Gastrocnemius medialis (tissue), 4 donors: ENCODE measurements at regions not wholly inside any gene's neighbourhood (a gene's known extent, or its start where the extent isn't known, plus 50 kb on each side); places are given as distances from the start of the nearest gene placed in this dataset.

Experiments used
- ATAC-seq, 2 donors: fragments of 150-250 bp; one replicate each; pipeline ENCODE4 v1.9.1; 2016
- DNase-seq, 2 donors: peaks; one replicate each; pipeline ENCODE4 v3.0.0-alpha.2; 2019
- H3K27ac ChIP-seq, 4 donors: fragments of 200-600 bp; sonication (generic); 1 replicate in 1 of 4; 2 replicates in 3 of 4; pipeline ENCODE4 v1.5.1; 2016 to 2018; ENCODE audit warnings: mild to moderate bottlenecking in 2 of 4, moderate library complexity in 1 of 4
- H3K27me3 ChIP-seq, 3 donors: fragments of 200-600 bp; sonication (generic) in 2 of 3; 1 replicate in 1 of 3; 2 replicates in 2 of 3; pipeline versions ENCODE4 v1.5.1 to v1.6.0; 2016 to 2019; ENCODE audit warnings: mild to moderate bottlenecking in 1 of 3, moderate library complexity in 1 of 3
- H3K36me3 ChIP-seq, 2 donors: fragments of 200-600 bp; sonication (generic) in 1 of 2; one replicate each; pipeline ENCODE4 v1.5.1; 2017 to 2018
- H3K4me1 ChIP-seq, 2 donors: fragments of 200-600 bp; sonication (generic) in 1 of 2; one replicate each; pipeline ENCODE4 v1.5.1; 2016 to 2017; ENCODE audit warnings: mild to moderate bottlenecking in 2 of 2
- H3K4me3 ChIP-seq, 4 donors: fragments of 200-600 bp; sonication (generic) in 3 of 4; 1 replicate in 1 of 4; 2 replicates in 3 of 4; pipeline ENCODE4 v1.5.1; 2016 to 2019; ENCODE audit warnings: mild to moderate bottlenecking in 2 of 4
- H3K9me3 ChIP-seq, 3 donors: fragments of 200-600 bp; sonication (generic) in 2 of 3; 1 replicate in 1 of 3; 2 replicates in 2 of 3; pipeline ENCODE4 v1.5.1; 2016 to 2019
- CTCF ChIP-seq, 5 experiments: fragments of 450-650 bp in 3 of 5; fragments of 200-600 bp in 2 of 5; sonication (generic) in 2 of 5; IDR thresholded peaks in 4 of 5; conservative IDR thresholded peaks in 1 of 5; 1 replicate in 4 of 5; 2 replicates in 1 of 5; pipeline ENCODE4 v1.5.1; 2016 to 2019; ENCODE audit warnings: antibody characterized with exemption in 5 of 5, mild to moderate bottlenecking in 3 of 5, moderate library complexity in 3 of 5
- POLR2A ChIP-seq, 2 donors: fragments of 450-650 bp; IDR thresholded peaks; one replicate each; pipeline ENCODE4 v1.6.1; 2017; ENCODE audit warnings: antibody characterized with exemption in 2 of 2, mild to moderate bottlenecking in 2 of 2, moderate library complexity in 2 of 2
- in situ Hi-C, 4 donors: fragments of 200-750 bp; cut with MboI; loops; one replicate each; pipeline versions ENCODE4 v1.15.0 to v1.8.0; 2017; ENCODE audit warnings: low sequenced_read_pairs in 4 of 4
- intact Hi-C: fragments of 100-400 bp; cut with DNase I; formaldehyde crosslinking; loops from one replicate; pipeline ENCODE4 v1.15.1; 2023; ENCODE audit warnings: low total_unique reads

GRCh38 chr2:144865670-144866069 lies 345.8 kb upstream of the ZEB2 start:
- Histone ChIP-seq H3K36me3 (no peaks in the 10 kb centered on the region), H3K9me3 (no peaks in the 10 kb centered on the region), H3K27ac (no peak overlapping the region), H3K4me1 (no peaks in the 10 kb centered on the region), H3K27me3 (no peaks in the 10 kb centered on the region), H3K4me3 (no peak overlapping the region)
- DNase-seq: no peak
- TF ChIP-seq CTCF (IDR thresholded peaks at IDR 0.05 in 4 of 5, conservative IDR thresholded peaks at IDR 0.05 in 1 of 5) (no peak), POLR2A (IDR thresholded peaks at IDR 0.05) (no peak)
- in situ Hi-C loops (no loop called here), intact Hi-C loops (no loop called here)
- ATAC-seq: no peak

- Histone ChIP-seq H3K27me3 (no peaks in the 10 kb centered on the region), H3K4me3 (no peak overlapping the region), H3K9me3 (no peaks in the 10 kb centered on the region), H3K36me3 (no peaks in the 10 kb centered on the region), H3K4me1 (no peaks in the 10 kb centered on the region), H3K27ac (no peak overlapping the region)
- ATAC-seq (no peak), DNase-seq (no peak)
- TF ChIP-seq CTCF (IDR thresholded peaks at IDR 0.05 in 4 of 5, conservative IDR thresholded peaks at IDR 0.05 in 1 of 5): no peak
- no peak for TF ChIP-seq POLR2A (IDR thresholded peaks at IDR 0.05)
- intact Hi-C loops: no loop called here
- in situ Hi-C loops: no loop called here
Observed at GRCh38 chr2:144859716-144860115, 339.8 kb upstream of the ZEB2 start.

- no peak overlapping the region for H3K4me3 ChIP-seq
- no peak for TF ChIP-seq POLR2A (IDR thresholded peaks at IDR 0.05)
- no peaks in the 10 kb centered on the region for H3K27me3 ChIP-seq
- no peak overlapping the region for H3K27ac ChIP-seq
- H3K4me1 ChIP-seq: no peaks in the 10 kb centered on the region
- no peak for DNase-seq
- in situ Hi-C loops (no loop called here), intact Hi-C loops (no loop called here)
- no peaks in the 10 kb centered on the region for H3K9me3 ChIP-seq
- no peaks in the 10 kb centered on the region for H3K36me3 ChIP-seq
- no peak for ATAC-seq
Observed at GRCh38 chr2:144858211-144858610, 338.3 kb upstream of the ZEB2 start.

GRCh38 chr2:144854596-144854995 lies 334.7 kb upstream of the ZEB2 start:
- no peaks in the 10 kb centered on the region for H3K36me3 ChIP-seq
- H3K27me3 ChIP-seq: no peaks in the 10 kb centered on the region
- TF ChIP-seq CTCF (IDR thresholded peaks at IDR 0.05 in 4 of 5, conservative IDR thresholded peaks at IDR 0.05 in 1 of 5) (no peak), POLR2A (IDR thresholded peaks at IDR 0.05) (no peak)
- no peak overlapping the region for H3K4me3 ChIP-seq
- DNase-seq (no peak), ATAC-seq (no peak)
- in situ Hi-C loops (no loop called here), intact Hi-C loops (no loop called here)
- H3K27ac ChIP-seq: no peak overlapping the region
- no peaks in the 10 kb centered on the region for H3K4me1 ChIP-seq
- no peaks in the 10 kb centered on the region for H3K9me3 ChIP-seq

GRCh38 chr2:144849612-144850011 lies 329.7 kb upstream of the ZEB2 start:
- Histone ChIP-seq H3K27ac (no peak overlapping the region), H3K9me3 (no peaks in the 10 kb centered on the region), H3K4me1 (no peaks in the 10 kb centered on the region), H3K36me3 (no peaks in the 10 kb centered on the region), H3K4me3 (no peak overlapping the region), H3K27me3 (no peaks in the 10 kb centered on the region)
- intact Hi-C loops (no loop called here), in situ Hi-C loops (no loop called here)
- TF ChIP-seq POLR2A (IDR thresholded peaks at IDR 0.05): no peak
- no peak for TF ChIP-seq CTCF (IDR thresholded peaks at IDR 0.05 in 4 of 5, conservative IDR thresholded peaks at IDR 0.05 in 1 of 5)
- ATAC-seq (no peak), DNase-seq (no peak)
